ENCODE measurements at regions not wholly inside any gene's neighbourhood (a gene's known extent, or its start where the extent isn't known, plus 50 kb on each side); places are given as distances from the start of the nearest gene placed in this dataset.

DNA sequence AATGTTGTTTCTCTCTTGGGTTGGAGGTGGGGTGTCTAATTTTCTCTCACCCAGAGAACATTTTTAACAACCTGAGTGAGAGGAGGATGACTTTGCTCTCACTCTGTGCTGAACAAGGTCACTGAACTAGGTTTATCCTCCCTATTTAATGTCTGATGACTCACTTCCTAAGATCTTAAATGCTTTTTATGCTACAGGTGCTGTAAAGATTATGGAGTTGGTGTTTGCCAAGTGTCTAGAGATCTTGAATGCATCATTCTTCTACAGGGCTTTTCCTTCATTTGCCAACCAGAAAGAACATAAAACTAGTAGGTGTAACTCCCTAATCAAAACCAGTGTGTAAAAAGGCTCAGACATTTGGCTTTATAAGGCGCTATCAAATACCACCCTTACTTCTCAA, 350.5 kb upstream of the ETAA1 start:
- TF ChIP-seq, protein P1, sequence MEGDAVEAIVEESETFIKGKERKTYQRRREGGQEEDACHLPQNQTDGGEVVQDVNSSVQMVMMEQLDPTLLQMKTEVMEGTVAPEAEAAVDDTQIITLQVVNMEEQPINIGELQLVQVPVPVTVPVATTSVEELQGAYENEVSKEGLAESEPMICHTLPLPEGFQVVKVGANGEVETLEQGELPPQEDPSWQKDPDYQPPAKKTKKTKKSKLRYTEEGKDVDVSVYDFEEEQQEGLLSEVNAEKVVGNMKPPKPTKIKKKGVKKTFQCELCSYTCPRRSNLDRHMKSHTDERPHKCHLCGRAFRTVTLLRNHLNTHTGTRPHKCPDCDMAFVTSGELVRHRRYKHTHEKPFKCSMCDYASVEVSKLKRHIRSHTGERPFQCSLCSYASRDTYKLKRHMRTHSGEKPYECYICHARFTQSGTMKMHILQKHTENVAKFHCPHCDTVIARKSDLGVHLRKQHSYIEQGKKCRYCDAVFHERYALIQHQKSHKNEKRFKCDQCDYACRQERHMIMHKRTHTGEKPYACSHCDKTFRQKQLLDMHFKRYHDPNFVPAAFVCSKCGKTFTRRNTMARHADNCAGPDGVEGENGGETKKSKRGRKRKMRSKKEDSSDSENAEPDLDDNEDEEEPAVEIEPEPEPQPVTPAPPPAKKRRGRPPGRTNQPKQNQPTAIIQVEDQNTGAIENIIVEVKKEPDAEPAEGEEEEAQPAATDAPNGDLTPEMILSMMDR (IDR thresholded peaks at IDR 0.05; ENCODE audit: low read depth, low read length, poor library complexity, severe bottlenecking) = no peak
- TF ChIP-seq EZH2phosphoT487 (IDR thresholded peaks at IDR 0.05; ENCODE audit: borderline replicate concordance, low read length) = no peak
- Histone ChIP-seq H3K9me3 (ENCODE audit: control insufficient read depth, insufficient read depth, low read length) (no peaks in the 10 kb centered on the region), H3K27ac (ENCODE audit: low read depth, low read length) (no peak overlapping the region), H4K20me1 (ENCODE audit: control insufficient read depth, insufficient read depth, low read depth, low read length) (no peaks in the 10 kb centered on the region), H3F3A (ENCODE audit: control insufficient read depth, insufficient read depth) (no peaks in the 10 kb centered on the region), H3K9me2 (replicated peaks; ENCODE audit: control insufficient read depth, low read length) (no peaks in the 10 kb centered on the region), H3K4me1 (ENCODE audit: control insufficient read depth, low read length) (no peaks in the 10 kb centered on the region), H3K4me2 (ENCODE audit: low read length) (no peak overlapping the region), H3K4me3 (ENCODE audit: low read length) (no peak overlapping the region), H3K27me3 (ENCODE audit: control insufficient read depth, low read length) (no peaks in the 10 kb centered on the region), H3K36me3 (ENCODE audit: control insufficient read depth, low read length) (no peaks in the 10 kb centered on the region), H3K79me2 (ENCODE audit: control insufficient read depth, low read length) (no peaks in the 10 kb centered on the region)

DNA sequence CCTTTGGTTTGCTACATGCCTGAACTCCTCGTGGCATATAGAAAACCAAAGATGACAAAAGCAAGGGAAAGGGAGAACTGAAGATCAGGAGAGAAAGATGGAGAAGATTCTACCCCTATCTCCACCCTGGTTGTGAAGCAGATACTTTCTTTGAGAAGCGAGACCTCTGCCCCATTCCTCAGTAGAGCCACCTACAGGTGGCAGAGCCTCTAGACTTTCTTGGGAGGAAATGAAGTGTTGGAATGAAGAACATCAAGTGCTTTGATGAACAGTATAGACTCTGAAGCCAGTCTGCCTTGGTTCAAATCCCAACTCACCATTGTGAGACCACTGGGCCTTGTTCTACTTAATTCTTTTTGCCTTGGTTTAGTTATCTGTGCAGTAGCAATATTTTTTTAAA, 348.8 kb upstream of the ETAA1 start:
- Histone ChIP-seq H3K4me2 (ENCODE audit: low read length) (no peak overlapping the region), H3K79me2 (ENCODE audit: control insufficient read depth, low read length) (no peaks in the 10 kb centered on the region), H4K20me1 (ENCODE audit: control insufficient read depth, insufficient read depth, low read depth, low read length) (no peaks in the 10 kb centered on the region), H3K4me1 (ENCODE audit: control insufficient read depth, low read length) (no peaks in the 10 kb centered on the region), H3K4me3 (ENCODE audit: low read length) (no peak overlapping the region), H3K27me3 (ENCODE audit: control insufficient read depth, low read length) (no peaks in the 10 kb centered on the region), H3K9me2 (replicated peaks; ENCODE audit: control insufficient read depth, low read length) (no peaks in the 10 kb centered on the region), H3K27ac (ENCODE audit: low read depth, low read length) (no peak overlapping the region), H3K36me3 (ENCODE audit: control insufficient read depth, low read length) (no peaks in the 10 kb centered on the region), H3F3A (ENCODE audit: control insufficient read depth, insufficient read depth) (no peaks in the 10 kb centered on the region), H3K9me3 (ENCODE audit: control insufficient read depth, insufficient read depth, low read length) (no peaks in the 10 kb centered on the region)
- no peak for TF ChIP-seq EZH2phosphoT487 (IDR thresholded peaks at IDR 0.05; ENCODE audit: borderline replicate concordance, low read length)

DNA sequence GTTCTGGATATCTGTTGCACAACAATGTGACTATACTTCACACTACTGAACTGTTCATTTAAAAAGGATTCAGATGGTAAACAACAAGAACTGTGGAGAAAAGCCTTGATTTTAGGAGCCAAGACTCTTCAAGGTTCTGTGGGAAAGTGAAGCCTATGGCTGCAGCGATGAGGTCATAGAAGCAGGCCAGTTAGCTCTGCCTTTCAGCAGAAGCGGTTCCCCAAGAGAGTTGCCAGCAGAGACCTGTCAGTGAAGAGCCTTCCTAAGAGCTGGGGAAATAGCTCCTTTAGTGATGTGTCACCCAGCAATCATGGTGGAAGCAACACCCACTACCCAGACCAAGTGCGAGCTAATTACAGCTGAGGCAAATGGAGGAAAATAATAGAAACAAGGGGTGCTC, 346.5 kb upstream of the ETAA1 start:
- no peak for TF ChIP-seq EZH2phosphoT487 (IDR thresholded peaks at IDR 0.05; ENCODE audit: borderline replicate concordance, low read length)
- no peaks in the 10 kb centered on the region for H3K9me2 ChIP-seq (replicated peaks; ENCODE audit: control insufficient read depth, low read length)
- no peaks in the 10 kb centered on the region for H3K9me3 ChIP-seq (ENCODE audit: control insufficient read depth, insufficient read depth, low read length)
- no peaks in the 10 kb centered on the region for H3K27me3 ChIP-seq (ENCODE audit: control insufficient read depth, low read length)
- no peaks in the 10 kb centered on the region for H4K20me1 ChIP-seq (ENCODE audit: control insufficient read depth, insufficient read depth, low read depth, low read length)
- no peak overlapping the region for H3K27ac ChIP-seq (ENCODE audit: low read depth, low read length)
- no peaks in the 10 kb centered on the region for H3F3A ChIP-seq (ENCODE audit: control insufficient read depth, insufficient read depth)
- no peaks in the 10 kb centered on the region for H3K79me2 ChIP-seq (ENCODE audit: control insufficient read depth, low read length)
- H3K4me3 ChIP-seq (ENCODE audit: low read length) = no peak overlapping the region
- no peak overlapping the region for H3K4me2 ChIP-seq (ENCODE audit: low read length)
- H3K36me3 ChIP-seq (ENCODE audit: control insufficient read depth, low read length) = no peaks in the 10 kb centered on the region
- no peaks in the 10 kb centered on the region for H3K4me1 ChIP-seq (ENCODE audit: control insufficient read depth, low read length)

DNA sequence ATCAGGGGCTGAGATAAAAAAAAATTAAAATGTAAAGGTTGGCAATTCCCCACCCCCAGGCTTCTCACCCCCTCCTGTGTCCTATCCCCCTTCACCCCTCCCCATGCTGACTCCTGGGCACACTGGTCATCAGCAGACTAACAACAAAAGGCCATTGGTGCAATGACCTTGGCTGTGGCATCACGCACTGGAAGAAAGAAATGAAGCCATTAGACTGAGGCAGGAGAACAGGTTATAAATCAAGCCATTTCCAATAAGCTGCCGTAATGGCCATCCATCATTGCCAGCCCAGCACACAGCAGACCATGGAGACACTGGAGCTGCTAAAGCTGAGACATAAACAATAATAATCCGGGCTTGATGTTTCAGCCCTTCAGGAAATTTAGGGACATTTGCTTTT, 342.4 kb upstream of the ETAA1 start:
- Histone ChIP-seq H4K20me1 (ENCODE audit: control insufficient read depth, insufficient read depth, low read depth, low read length) (no peaks in the 10 kb centered on the region), H3K4me3 (ENCODE audit: low read length) (no peak overlapping the region), H3K36me3 (ENCODE audit: control insufficient read depth, low read length) (no peaks in the 10 kb centered on the region), H3K79me2 (ENCODE audit: control insufficient read depth, low read length) (no peaks in the 10 kb centered on the region), H3K4me2 (ENCODE audit: low read length) (no peak overlapping the region), H3K4me1 (ENCODE audit: control insufficient read depth, low read length) (no peaks in the 10 kb centered on the region), H3K27me3 (ENCODE audit: control insufficient read depth, low read length) (no peaks in the 10 kb centered on the region), H3K27ac (ENCODE audit: low read depth, low read length) (no peak overlapping the region), H3F3A (ENCODE audit: control insufficient read depth, insufficient read depth) (no peaks in the 10 kb centered on the region), H3K9me3 (ENCODE audit: control insufficient read depth, insufficient read depth, low read length) (no peaks in the 10 kb centered on the region), H3K9me2 (replicated peaks; ENCODE audit: control insufficient read depth, low read length) (no peaks in the 10 kb centered on the region)
- TF ChIP-seq EZH2phosphoT487 (IDR thresholded peaks at IDR 0.05; ENCODE audit: borderline replicate concordance, low read length) = no peak
- TF ChIP-seq, protein P1 (IDR thresholded peaks at IDR 0.05; ENCODE audit: low read depth, low read length, poor library complexity, severe bottlenecking) = no peak
